ENCODE measurements at regions not wholly inside any gene's neighbourhood (a gene's known extent, or its start where the extent isn't known, plus 50 kb on each side); places are given as distances from the start of the nearest gene placed in this dataset.

GRCh38 chr22:46092011-46092410 lies 58.3 kb upstream of the PPARA start:
- no peak for TF ChIP-seq CTCF (conservative IDR thresholded peaks at IDR 0.05)
- TF ChIP-seq ZFX (IDR thresholded peaks at IDR 0.05), result no peak

All from C4-2B (cell line).